ENCODE measurements at regions not wholly inside any gene's neighbourhood (a gene's known extent, or its start where the extent isn't known, plus 50 kb on each side); places are given as distances from the start of the nearest gene placed in this dataset.
"Not testable (repeated sequence)": the region's sequence is repeated elsewhere in the genome, so short reads cannot be mapped to it uniquely, and the experiment has no call there.

DNA sequence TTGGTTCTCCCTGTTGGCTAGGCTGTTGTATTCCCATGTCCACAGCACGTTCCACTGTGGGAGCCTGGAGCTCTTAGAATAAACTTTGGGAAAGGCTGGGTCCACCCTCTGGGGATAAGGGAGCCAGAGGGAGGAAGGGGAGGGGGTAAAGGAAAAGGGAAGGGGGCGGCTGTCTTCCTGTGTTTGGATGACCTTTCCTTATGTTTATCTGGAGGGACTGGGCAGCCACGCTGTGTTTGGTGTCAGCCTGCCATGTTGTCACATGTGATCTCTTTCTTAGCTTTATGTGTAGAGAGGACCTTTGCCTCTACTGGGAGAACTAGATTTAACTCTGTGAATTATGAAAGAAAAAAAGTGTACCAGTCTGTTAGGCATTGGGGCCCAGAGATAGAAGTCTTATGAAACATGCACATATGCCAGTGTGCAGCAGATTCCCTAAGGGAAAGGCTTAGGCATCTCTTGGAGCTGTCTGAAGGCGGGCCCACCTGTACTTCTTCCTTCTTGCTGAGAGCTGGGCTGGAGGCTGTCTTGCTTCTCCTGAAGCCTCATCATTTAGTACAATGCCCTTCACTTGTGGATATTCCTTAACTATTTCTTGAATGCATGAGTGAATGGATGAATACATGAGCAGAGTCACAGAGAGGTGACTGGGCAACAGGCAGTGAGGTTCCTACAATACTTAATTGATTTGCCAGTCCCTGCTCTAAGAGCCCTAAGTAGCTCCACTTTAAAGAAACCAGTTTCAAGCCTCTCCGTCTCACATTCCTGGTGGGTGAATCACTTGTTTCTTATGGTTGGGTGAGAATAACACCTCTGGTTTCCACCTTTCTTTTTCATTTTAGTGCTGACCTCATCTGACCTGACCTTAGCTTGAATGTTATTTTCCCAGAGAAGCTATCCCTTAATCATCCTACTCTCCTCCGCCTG is 62.5 kb upstream of the ARHGAP29 start:
- intact Hi-C loops (cut with DNase I, micrococcal nuclease), result no loop called here
- no peak overlapping the region for H3K4me3 Mint-ChIP-seq

DNA sequence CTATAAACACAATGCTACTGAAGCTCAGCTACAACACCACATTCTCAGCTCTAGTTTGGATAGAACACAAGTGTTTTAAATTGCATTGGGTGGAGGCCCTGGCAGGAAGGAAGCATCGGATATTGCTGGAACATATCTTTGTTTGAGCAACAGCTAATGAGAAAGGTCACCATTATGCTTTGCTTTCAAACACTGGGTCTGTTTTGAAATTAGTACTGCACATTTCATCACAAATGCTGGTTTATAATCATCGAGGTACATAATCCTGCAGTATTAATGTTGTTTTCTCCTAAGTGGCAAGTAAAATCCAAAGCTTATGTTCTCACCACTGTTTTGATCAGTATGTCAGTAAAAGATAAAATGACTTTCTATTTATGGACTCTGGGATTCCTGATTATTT is 61.5 kb upstream of the ARHGAP29 start:
- Mint-ChIP-seq H3K27ac (no peak overlapping the region), H3K36me3 (ENCODE audit: low read depth) (no peaks in the 10 kb centered on the region), H3K4me1 (no peaks in the 10 kb centered on the region), H3K27me3 (peaks cover 13% of the 10 kb centered on the region), H3K9me3 (ENCODE audit: low read depth) (no peaks in the 10 kb centered on the region), H3K4me3 (no peak overlapping the region)
- DNase-seq (no peak), ATAC-seq (no peak)
- CTCF ChIA-PET, result interaction anchor here (0.5 kb wide), 1 partner anchor 15 kb away, joined by 5 read pairs; no protein-coding TSS in a partner anchor
- intact Hi-C loops (cut with DNase I, micrococcal nuclease), result no loop called here
- POLR2A ChIA-PET, result no interaction called here

More for the DNA sequence above, 62.5 kb upstream of the ARHGAP29 start:
- POLR2A ChIA-PET, result no interaction called here
- Mint-ChIP-seq H3K27me3 (peaks cover 13% of the 10 kb centered on the region), H3K9me3 (ENCODE audit: low read depth) (no peaks in the 10 kb centered on the region), H3K27ac (no peak overlapping the region), H3K4me1 (no peaks in the 10 kb centered on the region), H3K36me3 (ENCODE audit: low read depth) (no peaks in the 10 kb centered on the region)
- ATAC-seq, result no peak
- CTCF ChIA-PET, result interaction anchor here (0.7 to 1.7 kb wide), 2 partner anchors 260 to 497 kb away, joined by 3 to 4 read pairs; no protein-coding TSS in a partner anchor
- no peak for DNase-seq

- no peak for ATAC-seq
- Mint-ChIP-seq H3K27me3 (peaks cover 24% of the 10 kb centered on the region), H3K4me3 (no peak overlapping the region), H3K27ac (no peak overlapping the region), H3K36me3 (ENCODE audit: low read depth) (no peaks in the 10 kb centered on the region), H3K4me1 (no peaks in the 10 kb centered on the region), H3K9me3 (ENCODE audit: low read depth) (no peaks in the 10 kb centered on the region)
- ChIA-PET CTCF (no interaction called here), POLR2A (no interaction called here)
- intact Hi-C loops (cut with DNase I, micrococcal nuclease), result no loop called here
- no peak for DNase-seq
Measured at GRCh38 chr1:94296018-94296417, 58.6 kb upstream of the ARHGAP29 start.

- H3K36me3 Mint-ChIP-seq (ENCODE audit: low read depth); CTCF ChIA-PET; H3K4me3 Mint-ChIP-seq; H3K4me1 Mint-ChIP-seq; DNase-seq; POLR2A ChIA-PET; ATAC-seq; intact Hi-C loops (cut with DNase I, micrococcal nuclease); H3K9me3 Mint-ChIP-seq (ENCODE audit: low read depth); H3K27ac Mint-ChIP-seq: not testable (repeated sequence)
- H3K27me3 Mint-ChIP-seq, result peaks cover 32% of the 10 kb centered on the region
Measured at GRCh38 chr1:94292978-94293377, 55.6 kb upstream of the ARHGAP29 start.

- H3K36me3 Mint-ChIP-seq (ENCODE audit: low read depth); H3K27ac Mint-ChIP-seq; intact Hi-C loops (cut with DNase I, micrococcal nuclease); H3K9me3 Mint-ChIP-seq (ENCODE audit: low read depth); H3K4me1 Mint-ChIP-seq; DNase-seq; CTCF ChIA-PET; POLR2A ChIA-PET; H3K4me3 Mint-ChIP-seq; ATAC-seq: not testable (repeated sequence)
- peaks cover 40% of the 10 kb centered on the region for H3K27me3 Mint-ChIP-seq
Measured at GRCh38 chr1:94289244-94289643, 51.9 kb upstream of the ARHGAP29 start.
